ENCODE measurements at regions not wholly inside any gene's neighbourhood (a gene's known extent, or its start where the extent isn't known, plus 50 kb on each side); places are given as distances from the start of the nearest gene placed in this dataset.
"Not testable (repeated sequence)": the region's sequence is repeated elsewhere in the genome, so short reads cannot be mapped to it uniquely, and the experiment has no call there.

DNA sequence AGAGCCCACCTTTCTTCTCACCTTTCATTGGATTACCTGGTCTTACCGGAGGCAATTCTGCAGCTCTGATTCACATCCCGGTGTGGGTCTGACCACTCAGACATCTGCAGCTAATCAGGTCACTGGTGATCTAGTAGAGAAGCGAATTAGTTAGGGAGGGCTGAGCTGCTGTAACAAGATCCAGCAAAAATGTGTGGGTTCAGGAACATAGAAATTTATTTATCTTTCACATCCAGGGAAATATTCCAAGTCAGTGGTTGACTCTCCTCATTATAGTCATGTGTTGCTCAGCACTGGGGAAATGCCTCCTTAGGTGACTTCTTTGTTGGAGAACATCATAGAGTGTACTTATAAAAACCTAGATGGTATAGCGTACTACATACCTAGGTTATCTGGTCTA lies 218.7 kb upstream of the PELI2 start:
- no peak for DNase-seq

DNA sequence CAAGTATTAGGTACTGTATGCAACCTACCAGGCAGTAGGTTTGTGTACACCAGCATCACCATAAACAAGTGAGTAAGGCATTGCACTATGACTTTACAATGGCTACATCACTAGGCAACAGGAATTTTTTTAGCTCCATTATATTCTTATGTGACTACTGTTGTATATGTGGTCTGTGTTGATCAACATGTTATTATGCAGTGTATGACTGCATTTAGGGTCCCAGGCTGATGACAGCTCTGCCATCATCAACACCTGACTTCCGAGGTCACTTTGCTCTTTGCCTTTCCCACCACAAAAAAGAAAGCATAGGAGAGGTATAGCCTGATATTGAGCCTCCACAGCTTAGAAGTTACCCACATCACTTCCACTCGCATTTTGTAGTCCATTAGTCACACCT lies 217.5 kb upstream of the PELI2 start:
- no peak for DNase-seq

DNA sequence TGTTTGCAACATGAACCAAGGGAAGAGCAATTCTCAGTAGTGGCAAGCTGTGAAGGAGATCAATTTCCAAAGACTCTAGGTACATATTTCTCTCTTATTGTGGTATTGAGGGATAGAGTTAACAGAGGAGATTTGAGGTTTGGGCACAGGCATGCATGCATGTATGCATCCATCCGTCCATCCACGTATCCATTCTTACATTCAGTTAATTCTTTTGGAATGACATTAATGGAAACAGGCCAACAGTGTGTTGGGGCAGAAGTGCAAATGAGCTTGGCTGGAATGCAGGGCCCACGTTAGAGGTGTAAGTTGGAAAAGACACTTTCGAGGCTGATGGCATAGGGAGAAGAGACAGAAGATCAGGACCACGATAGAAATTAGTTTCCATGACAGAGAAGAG lies 216.9 kb upstream of the PELI2 start:
- DNase-seq, result no peak

DNA sequence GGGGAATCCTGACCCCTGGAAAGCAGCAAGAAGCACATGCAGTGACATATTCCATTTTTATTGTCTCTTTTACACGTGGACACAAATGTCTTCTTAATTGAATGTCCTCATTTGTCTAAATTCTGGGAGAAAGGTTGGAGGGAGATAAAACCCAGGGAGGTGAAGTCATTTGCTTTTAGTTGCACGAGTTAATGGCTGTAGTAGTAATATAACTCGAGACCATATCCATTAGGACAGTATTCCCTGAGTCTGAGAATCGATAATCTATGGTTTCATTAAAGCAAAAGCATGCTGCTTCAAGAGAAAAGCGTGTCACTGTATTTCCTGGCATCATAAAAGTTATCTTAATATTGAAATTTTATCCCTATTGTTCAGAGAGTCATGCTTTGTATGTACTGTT lies 216.0 kb upstream of the PELI2 start:
- no peak for DNase-seq

DNA sequence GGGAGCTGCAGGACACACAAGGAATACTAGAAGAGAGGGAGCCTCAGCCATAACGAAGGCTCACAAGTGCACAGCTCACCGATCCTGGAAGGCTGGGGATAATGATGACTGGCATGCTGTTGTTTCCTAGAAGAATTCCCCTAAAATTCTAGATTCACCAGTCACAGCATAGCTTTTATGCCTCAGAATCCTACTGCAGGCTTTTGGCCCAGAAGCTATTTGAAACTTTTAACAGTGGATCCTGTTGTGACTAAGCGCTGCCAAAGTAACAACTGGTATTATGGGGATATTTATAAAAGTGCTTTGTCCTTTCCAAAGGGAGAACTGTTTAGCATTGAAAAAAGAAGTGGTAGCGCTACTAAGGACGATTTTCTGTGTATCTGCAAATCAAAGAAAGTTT lies 214.1 kb upstream of the PELI2 start:
- no peak for DNase-seq

DNA sequence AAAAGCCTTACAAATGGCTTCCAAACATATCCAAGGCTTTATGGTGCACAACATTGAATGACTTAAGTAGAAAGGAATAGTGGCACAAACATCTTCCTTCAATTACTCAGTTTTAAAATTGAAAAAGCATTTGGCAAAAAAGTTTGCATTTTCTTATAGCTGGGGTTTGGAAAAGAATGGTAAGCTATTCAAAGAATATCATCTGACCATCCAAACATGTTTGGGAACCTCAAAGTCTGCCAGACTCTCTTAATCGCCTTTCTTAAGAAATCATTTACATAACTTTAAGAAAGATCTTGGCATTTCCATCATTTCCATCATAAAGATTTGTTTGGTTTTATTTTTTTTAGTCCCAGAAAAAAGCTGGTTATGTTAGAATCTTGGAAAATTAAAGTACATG lies 210.1 kb upstream of the PELI2 start:
- no peak for DNase-seq

DNA sequence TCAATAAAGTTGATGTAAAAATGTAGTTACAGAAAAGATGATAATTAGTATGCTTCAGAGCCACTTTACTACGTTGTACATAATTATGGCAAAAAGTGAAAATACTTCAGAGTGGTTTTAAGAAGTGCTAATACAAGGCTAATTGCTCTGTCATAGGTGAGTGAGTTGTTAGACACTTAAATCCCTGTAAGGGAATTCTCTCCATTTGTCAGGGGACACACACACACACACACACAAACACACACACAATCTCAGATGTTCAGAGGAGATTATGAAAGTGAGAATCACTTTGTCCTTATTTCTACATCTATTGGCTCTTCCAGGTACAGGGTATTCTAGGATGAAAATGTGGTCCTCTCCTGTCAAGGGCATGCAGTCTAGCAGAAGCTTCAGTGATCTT lies 208.3 kb upstream of the PELI2 start:
- DNase-seq, result no peak

DNA sequence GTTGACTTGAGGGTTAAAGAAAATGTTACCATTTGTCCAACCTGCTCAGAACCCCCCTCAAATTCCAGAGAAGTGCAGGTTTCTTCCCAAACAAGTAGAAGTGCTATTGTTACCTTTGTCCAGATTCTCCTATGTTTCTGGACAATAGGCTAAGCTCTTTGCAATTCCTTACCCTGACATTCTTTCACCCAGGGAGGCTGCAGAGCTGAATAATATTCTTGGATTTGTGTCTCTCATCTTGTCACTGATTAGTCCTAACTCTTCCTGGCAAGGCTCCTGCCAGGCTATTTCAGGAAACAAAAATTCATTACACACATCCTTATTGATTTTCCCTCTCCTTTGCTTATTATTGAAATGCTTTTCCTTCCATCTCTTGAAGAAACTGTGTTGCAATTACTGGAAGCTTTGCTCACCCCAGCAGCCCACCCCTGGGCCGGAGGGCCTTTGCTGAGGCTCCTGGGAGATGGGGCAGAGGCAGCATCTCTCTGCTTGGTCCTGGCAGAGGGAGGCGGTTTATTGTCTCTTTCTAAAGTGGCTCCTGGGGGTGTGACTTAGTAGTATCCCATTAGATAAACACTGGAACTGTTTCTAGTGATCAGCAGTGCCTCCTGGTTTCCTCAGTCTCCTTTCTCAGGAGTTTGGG lies 207.5 kb upstream of the PELI2 start:
- no peak for DNase-seq

DNA sequence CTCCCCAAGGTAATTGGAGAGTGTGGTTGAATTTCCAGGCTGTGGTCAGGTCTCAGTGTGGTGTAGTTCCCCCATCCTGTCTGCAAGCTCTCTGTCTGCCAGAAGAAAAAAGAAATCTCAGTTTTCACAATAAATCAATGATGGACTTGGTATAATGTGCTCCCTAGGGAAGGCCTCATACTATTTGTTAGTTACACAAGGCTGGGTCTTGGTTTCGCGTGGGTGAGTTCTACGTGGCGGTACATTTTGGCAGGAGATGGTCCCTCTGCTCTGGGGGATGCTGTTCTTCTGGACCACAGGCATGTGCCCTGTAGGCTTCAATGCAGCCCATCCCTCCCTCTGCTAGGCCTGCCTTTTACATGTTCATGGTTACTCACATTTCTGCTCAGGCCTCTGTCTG lies 206.4 kb upstream of the PELI2 start:
- no peak for DNase-seq

DNA sequence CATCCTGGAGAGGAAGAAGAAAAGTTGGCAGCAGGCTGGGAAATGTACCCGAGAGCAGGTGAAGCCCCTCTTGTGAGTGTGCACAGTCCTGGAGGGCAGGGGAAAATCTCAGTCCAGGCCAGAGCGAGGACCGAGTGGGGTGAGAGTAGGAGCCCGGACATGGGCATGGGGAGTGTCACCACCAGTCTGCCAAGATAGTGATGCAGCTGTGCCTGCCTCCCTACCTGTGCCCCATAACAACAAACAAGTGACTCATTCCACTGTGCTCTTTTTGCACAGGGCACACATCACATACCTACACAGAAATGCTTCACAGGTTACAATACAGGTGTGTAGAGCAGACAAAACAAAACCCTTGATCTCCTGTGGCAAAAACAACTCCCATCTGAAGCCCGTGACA lies 205.9 kb upstream of the PELI2 start:
- DNase-seq, result no peak

DNA sequence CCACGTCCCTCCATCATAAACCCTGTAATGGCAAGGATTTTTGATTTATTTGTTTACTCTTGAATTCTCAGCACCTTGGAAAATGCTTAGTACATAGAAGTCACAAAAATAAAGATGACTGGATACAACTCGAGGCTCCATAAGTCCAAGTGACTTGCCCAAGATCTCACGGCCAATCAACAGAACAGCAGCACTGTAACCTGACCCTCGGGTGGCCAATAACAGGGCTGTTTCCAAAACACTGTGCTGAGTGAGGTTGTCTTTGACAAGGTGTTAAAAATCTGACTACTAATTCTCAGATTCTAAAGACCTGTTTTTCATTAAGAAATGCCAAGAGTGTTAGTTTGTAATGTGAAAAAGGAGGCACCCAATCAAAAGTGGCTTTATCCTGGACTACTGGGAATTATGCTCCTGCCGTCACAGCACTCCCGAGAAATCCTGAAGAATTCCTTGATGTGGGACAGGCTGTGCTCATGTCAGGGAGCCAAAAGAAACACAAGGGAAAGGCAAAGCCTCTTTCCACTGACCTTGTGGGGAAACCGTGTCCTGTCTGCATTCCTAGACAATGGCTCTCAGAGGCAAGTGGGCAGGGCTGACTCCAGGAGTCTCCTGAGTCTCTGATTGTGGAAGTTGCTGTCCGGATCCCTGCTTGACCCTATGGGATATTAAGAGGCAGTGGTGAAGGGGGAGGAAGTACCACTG lies 204.7 kb upstream of the PELI2 start:
- DNase-seq, result no peak

DNA sequence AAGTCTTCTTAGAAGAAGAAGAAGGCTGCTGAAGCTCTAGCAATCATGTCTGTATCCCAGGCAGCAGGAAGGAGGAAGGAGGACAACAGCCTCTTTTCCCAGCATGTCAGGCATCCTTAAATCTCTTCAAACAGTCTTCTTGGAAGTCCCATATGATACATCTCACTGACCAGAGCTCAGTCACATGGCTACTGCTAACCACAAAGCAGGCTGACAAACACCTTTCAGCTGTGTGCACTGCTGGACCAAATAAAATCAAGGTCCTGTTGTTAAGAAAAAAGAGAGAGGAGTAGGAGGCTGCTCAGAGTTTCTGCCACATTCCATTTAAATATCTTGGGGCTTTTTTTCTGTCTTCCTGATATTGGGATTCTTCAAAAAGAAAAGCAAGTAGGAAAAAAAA lies 203.4 kb upstream of the PELI2 start:
- DNase-seq, result no peak

DNA sequence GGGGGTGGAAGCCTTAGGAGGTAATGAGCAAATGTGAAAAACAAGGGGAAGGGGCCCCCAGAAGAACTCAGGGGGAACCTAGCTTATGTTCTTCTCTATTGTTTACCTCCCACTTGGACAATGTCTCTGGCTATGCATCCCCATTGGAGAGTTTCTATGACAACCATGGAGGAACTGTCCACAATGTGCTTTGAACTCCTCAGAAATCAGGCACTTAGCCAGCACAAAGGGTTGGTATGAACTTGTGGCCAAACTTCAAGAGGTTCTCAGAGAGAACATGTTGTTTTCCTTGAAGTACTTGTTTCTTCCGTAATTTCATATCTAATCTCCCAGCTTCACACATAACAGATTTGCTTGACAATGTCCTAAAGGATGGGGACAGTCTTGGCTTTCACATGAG lies 202.8 kb upstream of the PELI2 start:
- no peak for DNase-seq

DNA sequence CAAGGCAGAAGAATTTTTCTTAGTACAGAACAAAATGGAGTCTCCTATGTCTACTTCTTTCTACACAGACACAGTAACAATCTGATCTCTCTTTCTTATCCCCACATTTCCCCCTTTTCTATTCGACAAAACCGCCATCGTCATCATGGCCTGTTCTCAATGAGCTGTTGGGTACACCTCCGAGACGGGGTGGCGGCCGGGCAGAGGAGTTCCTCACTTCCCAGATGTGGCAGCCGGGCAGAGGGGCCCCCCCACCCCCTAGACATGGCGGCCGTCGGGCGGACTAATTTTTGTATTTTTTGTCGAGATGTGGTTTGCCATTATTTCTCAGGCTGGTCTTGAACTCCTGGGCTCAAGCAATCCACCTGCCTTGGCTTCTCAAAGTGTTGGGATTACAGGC lies 198.4 kb upstream of the PELI2 start:
- not testable (repeated sequence) for DNase-seq

DNA sequence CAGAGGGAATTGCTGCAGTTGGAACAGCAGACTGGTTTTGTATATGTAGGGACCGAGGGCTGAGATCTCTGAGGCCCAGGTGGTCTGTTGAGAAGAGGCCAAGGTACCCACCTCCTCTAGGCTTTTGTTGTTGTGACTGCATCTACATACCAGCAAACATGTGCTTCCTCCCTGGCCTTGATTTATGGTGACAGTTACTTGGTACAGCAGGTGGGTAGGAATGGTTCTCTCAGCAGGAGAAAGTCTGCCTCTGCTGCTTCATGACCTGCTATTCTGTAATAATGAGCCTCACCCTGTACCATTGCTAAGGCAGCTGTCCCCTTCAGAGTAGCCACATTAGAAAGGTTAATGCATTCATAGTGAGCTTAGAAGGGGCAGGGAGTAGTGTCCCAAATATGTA lies 196.7 kb upstream of the PELI2 start:
- DNase-seq, result no peak

DNA sequence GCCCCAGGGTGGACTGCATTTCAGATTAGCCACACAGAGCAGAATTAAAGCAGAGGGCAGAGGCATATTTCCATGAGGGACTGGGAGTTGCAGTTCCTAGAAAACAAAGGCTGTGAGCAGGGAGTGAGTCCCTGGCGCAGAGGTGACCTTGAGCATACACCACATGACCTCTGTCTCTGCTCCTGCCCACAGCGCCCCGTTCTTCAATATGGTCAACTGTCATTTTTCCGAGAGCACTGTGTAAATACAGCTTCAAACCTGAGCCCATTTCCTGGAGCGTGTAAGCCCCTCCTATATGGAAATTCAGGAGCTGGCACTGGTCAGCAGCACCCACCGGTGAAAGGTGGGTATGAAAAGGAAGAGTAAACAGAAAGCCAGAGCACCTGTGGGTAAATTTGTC lies 192.2 kb upstream of the PELI2 start:
- no peak for DNase-seq

DNA sequence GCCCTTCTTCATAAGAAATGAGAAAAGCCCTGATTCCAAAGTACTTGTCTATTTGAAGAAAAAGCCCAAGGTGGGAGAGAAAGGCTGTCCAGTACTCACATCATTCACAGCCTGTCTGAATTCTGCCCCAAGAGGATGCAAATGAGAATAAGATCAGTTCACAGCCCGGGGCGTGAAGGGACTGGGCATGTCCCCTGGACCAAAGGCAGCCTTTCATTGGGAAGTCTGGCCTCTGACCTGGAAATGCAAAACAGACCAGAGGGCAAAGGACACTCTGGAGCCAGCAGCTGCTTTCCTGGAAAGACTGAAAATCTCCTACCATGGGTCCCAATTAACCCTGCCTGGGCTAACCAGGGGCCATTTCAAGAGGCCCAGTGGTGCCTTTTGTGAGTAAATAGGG lies 191.2 kb upstream of the PELI2 start:
- DNase-seq, result no peak

DNA sequence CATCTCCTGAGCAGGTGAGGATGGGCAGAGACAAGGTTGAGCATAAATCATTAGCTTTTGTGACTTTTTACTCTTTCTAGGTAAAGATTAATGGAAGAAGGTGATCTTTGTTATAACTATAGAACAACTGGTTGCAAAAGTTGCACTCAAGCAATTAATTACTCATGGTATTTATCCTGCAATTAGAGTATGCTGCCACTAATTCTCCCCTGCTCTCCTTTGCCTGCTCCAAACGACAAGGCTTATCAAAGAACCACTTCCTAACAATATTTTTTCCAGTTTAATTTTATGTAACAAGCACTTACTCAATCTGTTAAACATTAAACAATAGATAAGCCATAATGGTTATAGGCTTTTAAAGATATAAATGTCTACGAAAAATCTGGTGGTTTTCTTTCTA lies 189.9 kb upstream of the PELI2 start:
- DNase-seq, result no peak

DNA sequence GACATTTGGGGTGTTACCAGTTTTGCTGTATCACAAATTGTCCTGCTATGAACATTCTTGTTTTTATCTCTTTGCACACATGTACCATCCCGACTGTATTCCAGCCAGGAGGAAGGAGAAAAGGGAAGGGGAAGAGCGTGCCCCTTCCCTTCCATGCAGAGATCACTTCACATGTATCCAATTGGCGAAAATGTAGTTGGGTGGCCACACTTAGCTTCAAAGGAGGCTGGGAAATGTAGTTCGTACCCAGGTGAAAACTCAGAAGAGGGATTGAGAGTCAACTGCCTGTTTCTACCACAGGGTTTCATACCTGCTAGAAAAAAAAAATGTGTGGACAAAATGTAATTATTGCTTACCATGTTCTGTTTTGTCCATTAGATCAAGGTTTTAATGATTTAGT lies 189.1 kb upstream of the PELI2 start:
- DNase-seq, result no peak

DNA sequence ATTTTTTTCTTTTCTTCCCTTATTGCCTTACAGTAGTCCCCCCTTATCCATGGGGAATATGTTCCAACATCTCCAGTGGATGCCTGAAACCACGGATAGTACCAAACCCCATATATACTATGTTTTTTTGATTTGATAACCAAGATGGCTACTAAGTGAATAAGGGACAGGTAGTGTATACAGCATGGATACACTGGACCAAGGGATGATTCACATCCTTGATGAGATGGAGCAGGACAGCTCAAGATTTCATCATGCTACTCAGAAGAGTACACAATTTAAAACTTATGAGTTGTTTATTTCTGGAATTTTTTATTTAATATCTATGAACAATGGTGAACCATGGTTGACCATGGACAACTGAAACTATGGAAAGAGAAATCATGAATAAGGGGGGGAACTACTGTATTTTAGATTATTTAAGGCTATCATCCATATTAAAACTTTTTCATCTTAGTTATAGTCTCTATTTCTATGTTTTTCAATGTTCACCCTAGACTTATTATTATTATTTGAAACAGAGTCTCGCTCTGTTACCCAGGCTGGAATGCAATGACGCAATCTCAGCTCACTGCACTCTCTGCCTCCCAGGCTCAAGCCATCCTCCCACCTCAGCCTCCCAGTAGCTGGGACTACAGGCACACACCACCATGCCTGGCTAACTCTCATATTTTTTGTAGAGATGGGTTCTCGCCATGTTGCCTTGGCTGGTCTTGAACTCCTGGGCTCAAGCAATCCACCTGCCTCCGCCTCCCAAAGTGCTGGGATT lies 188.0 kb upstream of the PELI2 start:
- DNase-seq, result no peak

DNA sequence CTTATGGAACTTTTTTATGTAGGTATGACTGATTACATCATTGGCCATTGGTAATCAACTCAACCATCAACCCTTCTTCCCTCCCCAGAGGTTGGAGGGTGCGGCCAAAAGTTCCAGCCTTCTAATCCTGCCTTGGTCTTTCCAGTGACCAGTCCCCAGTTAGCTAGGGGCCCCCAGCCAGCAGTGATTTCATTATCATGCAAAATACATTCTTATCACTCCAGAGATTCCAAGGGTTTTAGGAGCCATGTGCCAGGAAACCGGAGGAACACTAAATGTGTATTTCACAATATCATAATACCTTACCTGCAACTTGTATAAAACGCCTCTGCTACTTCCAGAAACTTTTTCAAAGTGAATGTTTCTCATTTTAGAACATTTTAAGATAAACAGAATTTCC lies 181.5 kb upstream of the PELI2 start:
- DNase-seq, result no peak

DNA sequence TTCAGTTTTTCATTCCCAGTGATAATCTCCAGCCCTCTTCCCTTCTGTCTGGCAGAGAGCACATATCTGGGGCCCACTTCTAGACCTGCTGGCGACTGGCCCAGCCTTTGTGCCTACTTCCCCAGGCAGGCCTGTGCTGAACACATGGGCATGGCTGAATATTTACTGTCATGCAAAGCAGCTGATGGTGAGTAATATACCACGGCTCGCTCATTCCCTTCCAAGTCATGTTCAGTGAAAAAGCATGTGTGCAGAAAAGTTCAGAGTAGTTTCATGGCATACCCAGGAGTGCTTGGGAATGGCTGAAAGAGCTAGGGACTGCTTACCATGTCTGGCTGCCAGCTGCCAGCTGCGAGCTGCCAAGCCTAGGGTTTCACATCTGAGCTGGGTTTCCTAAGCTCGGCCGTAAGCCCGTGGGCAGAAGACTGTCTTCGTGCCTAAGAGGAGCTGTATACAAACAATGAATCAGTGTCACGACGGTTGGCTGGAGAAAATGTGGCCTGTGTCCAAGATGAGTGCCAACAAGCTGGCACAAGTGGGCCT lies 179.9 kb upstream of the PELI2 start:
- no peak for DNase-seq

DNA sequence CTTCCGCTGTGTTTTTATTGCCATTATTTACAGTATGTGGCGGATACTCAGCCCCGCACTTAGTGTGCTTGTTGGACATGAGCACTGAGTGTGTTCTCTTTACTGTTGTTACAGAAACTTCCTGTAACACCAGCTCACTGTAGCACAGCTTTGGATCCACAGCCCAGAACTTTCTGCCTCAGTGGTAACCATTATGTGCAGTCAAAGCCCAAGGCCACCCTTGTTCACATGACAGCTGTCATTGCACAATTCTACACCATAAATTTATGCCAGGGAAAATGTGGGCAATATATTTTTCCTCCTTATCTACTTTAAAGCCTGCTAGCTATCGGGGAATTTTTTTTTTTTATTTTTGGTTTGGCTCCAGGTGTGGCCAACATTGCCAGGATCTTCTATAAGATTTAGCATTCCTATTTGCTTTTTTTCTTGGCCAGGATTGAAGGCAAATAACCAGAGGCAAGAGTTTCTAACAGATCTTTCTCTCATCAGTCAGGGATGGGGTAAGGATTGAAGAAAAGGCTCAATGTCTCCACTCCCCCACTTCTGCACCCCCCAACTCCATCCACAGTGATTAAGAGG lies 176.0 kb upstream of the PELI2 start:
- no peak for DNase-seq

DNA sequence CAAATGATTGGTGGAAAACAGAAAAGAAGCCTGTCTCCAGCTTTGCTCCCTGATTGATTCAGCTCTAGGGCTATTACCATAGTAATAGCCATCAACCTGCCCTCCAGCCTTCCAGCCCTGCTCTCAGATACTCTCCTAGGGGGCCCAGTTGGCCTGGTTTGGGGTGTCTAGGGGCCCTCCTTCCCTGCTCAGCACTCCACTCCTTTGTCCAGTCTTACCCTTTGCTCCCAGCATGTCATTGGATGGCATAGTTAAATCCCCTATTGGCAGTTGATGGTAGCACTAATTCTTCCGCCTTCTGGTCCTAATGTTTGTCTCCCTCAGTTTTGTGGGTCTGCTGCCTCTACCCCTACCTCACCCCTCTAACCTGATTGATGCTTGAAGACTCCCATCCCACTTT lies 175.4 kb upstream of the PELI2 start:
- no peak for DNase-seq
